LNCaP clone FGC (cell line): ENCODE measurements at regions not wholly inside any gene's neighbourhood (a gene's known extent, or its start where the extent isn't known, plus 50 kb on each side); places are given as distances from the start of the nearest gene placed in this dataset.

ENCODE experiments used
- DNase-seq: peaks from one replicate; pipeline ENCODE4 v3.0.0-alpha.2; 2011; ENCODE audit warnings: low read depth
- H3K4me3 ChIP-seq: 2 replicates; pipeline ENCODE4 v1.5.1; 2011; ENCODE audit warnings: mild to moderate bottlenecking, low read depth, low read length, control low read depth
- CTCF ChIP-seq: IDR thresholded peaks from 2 replicates; pipeline ENCODE4 v1.5.1; 2012; ENCODE audit warnings: mild to moderate bottlenecking; ENCODE audit not compliant: control insufficient read depth, insufficient read depth; ENCODE audit errors: extremely low read depth

GRCh38 chr10:36036137-36036536, 394.0 kb upstream of the FZD8 start:
- no peak for DNase-seq
- no peak for TF ChIP-seq CTCF
- H3K4me3 ChIP-seq: no peak overlapping the region

- no peak for DNase-seq
- no peak for TF ChIP-seq CTCF
- no peak overlapping the region for H3K4me3 ChIP-seq
Measured at GRCh38 chr10:36033808-36034207, 391.7 kb upstream of the FZD8 start.

- TF ChIP-seq CTCF: no peak
- no peak overlapping the region for H3K4me3 ChIP-seq
- DNase-seq: no peak
Measured at GRCh38 chr10:36030516-36030915, 388.4 kb upstream of the FZD8 start.

DNA sequence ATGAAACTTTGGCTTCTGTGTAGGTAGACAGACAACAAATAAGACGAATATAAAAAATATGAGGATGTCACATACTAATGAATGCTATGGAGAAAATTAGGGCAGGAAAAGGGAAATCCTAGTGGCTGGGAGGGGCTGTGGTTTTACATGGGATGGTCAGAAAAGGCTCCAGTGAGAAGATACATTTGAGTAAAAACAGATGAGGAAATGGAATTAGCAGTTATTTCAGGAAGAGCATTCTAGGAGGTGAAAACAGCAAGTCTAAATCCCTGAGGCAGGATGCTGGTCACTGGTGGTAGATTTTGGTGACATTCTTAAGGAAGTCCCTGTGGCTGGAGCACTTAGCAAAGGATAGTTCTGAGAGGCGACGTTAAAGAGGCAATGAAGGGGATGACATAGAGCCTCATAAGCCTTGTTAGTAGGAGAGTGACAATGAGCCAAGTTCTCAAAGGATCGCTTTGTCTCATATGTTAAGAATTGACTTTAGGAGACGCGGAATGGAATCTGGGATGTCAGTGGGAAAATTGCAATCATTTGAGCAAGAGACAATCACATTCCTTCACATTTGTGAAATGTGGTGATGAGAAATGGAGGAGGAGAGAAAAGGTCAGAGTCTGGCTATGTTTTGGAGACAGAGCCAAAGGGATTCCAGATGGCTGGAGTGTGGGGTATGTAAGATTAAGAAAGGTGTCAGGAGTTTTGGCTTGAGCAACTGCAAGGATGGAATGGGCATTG, 384.7 kb upstream of the FZD8 start:
- H3K4me3 ChIP-seq: no peak overlapping the region
- TF ChIP-seq CTCF: no peak
- DNase-seq: no peak

DNA sequence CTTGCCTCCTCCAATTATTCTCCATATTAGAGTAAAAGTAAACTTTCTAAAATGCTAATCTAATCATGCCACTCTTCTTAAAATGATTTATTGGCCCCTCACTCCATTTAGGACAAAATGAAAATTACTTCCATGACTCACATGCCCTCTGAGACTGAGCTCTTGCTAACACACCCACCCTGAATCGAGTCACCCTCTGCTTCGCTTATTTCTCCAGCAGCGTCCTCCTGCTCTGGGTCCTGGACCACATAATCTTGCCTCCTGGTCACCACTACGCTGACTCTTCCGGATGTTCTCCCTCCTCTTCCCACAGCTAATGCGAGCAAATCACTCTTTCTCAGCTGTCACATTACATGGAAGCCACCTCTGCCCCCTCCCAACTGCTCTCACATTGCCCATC, 384.0 kb upstream of the FZD8 start:
- no peak for DNase-seq
- H3K4me3 ChIP-seq: no peak overlapping the region
- no peak for TF ChIP-seq CTCF

DNA sequence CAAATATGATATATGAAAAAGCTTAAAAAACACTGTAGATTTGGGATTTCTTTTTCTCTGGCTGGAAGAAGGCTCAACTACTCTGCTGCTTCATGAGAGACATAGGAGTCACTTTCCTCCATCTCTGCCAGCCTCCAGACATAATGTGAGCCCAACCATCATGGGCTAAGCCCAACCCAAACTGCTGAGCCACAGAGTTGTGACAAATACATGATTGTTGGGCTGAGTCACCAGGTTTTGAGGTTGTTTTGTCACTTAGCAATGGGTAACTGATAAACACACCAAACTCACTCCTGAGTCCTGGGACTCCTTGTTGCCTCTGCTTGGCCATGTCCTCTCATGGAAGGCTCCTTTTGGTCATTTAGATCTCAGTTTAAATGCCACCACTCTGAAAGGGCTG, 381.8 kb upstream of the FZD8 start:
- no peak overlapping the region for H3K4me3 ChIP-seq
- no peak for DNase-seq
- TF ChIP-seq CTCF: no peak

DNA sequence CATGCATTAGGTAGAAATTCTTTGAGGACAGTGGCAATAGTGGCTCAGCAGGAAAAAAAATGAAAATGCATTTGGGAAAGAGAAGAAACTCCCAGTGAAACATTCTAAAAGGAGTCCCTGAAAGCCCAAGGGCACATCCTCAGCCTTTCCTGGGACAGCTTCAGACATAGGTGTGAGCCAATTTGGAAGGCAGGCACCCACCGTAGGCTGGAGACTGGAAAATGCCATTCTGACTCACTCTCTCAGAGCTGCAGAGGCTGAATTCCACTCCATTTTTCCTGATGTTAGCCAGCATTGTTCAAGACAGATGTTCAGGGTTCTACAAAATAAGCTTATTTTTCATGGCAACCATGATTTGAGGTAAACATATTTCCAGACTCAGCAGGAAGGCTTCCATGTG, 379.0 kb upstream of the FZD8 start:
- no peak overlapping the region for H3K4me3 ChIP-seq
- DNase-seq: no peak
- no peak for TF ChIP-seq CTCF
